HepG2 (cell line): ENCODE measurements at regions not wholly inside any gene's neighbourhood (a gene's known extent, or its start where the extent isn't known, plus 50 kb on each side); places are given as distances from the start of the nearest gene placed in this dataset.

Experiments used
- ATAC-seq: fragments of 200-7000 bp; cut with Tn5 transposase; 3 replicates; pipeline ENCODE4 v1.9.1; 2020; ENCODE audit warnings: mild to moderate bottlenecking, moderate library complexity
- BruUV-seq: library from RNA; stranded (reverse); fragments of 400-500 nt; replicated peaks from 2 replicates; lab custom pipeline; 2021; lab: Mats Ljungman, UMichigan
- CTCF ChIA-PET: fragments of 300-600 bp; formaldehyde crosslinking; extraction: SDS; loops from one replicate; lab custom pipeline; 2021; ENCODE audit warnings: low total read pairs, inconsistent platforms, low intra/inter-chr PET ratio; lab: Yijun Ruan, JAX
- POLR2A ChIA-PET: fragments of 350-600 bp; sonication (Branson Sonifier 250); formaldehyde crosslinking; loops from one replicate; lab custom pipeline; 2020; ENCODE audit warnings: antibody characterized with exemption, inconsistent platforms; lab: Yijun Ruan, JAX
- DNase-seq: peaks from one replicate; pipeline ENCODE4 v3.0.0-alpha.2; 2015; ENCODE audit warnings: low spot score
- FAIRE-seq: peaks from 3 replicates; lab custom pipeline; 2011; peaks lifted over from hg19 to GRCh38; lab: Jason Lieb, UNC
- H2AFZ ChIP-seq: one replicate; pipeline ENCODE4 v1.6.1; 2011; ENCODE audit warnings: low read length, inconsistent platforms
- H3K27ac ChIP-seq: fragments of 300-600 bp; 3 replicates; pipeline ENCODE4 v1.8.0; 2011; ENCODE audit warnings: mixed run types, mild to moderate bottlenecking, mixed read lengths, low read length, inconsistent platforms; ENCODE audit not compliant: insufficient read depth; ENCODE audit errors: extremely low read length
- H3K27me3 ChIP-seq, 2 experiments: fragments of 200-600 bp in 1 of 2; 2 replicates in 1 of 2; 3 replicates in 1 of 2; pipeline versions ENCODE4 v1.6.0 to v1.8.0; 2011; ENCODE audit warnings: low read length in 2 of 2, mild to moderate bottlenecking in 2 of 2, moderate library complexity in 2 of 2, inconsistent platforms in 1 of 2; ENCODE audit not compliant: insufficient read depth in 2 of 2, control insufficient read depth in 1 of 2
- H3K36me3 ChIP-seq, 2 experiments: fragments of 200-600 bp in 1 of 2; replicated peaks in 1 of 2; 2 replicates in 1 of 2; 3 replicates in 1 of 2; pipeline versions ENCODE4 v1.5.1 to v1.8.0; 2011; ENCODE audit warnings: low read length in 2 of 2, inconsistent platforms in 1 of 2; ENCODE audit not compliant: insufficient read depth in 2 of 2, control insufficient read depth in 1 of 2
- H3K4me1 ChIP-seq: 2 replicates; pipeline ENCODE4 v1.5.1; 2012; ENCODE audit warnings: low read length, inconsistent platforms; ENCODE audit not compliant: insufficient read depth
- H3K4me2 ChIP-seq: 2 replicates; pipeline ENCODE4 v1.6.0; 2011; ENCODE audit warnings: low read depth, low read length, inconsistent platforms
- H3K4me3 ChIP-seq, 3 experiments: fragments of 200-600 bp in 1 of 3; sonication (generic), shearing (Covaris generic) in 1 of 3; replicated peaks in 1 of 3; 2 replicates each; pipeline ENCODE4 v1.5.1; 2011 to 2016; ENCODE audit warnings: low read length in 3 of 3, inconsistent platforms in 2 of 3, low read depth in 2 of 3, mild to moderate bottlenecking in 2 of 3, control low read depth in 1 of 3, mixed read lengths in 1 of 3; ENCODE audit not compliant: insufficient read depth in 1 of 3
- H3K79me2 ChIP-seq: one replicate; pipeline ENCODE4 v1.6.1; 2011; ENCODE audit warnings: low read length, inconsistent platforms; ENCODE audit not compliant: insufficient read depth
- H3K9ac ChIP-seq: 2 replicates; pipeline ENCODE4 v1.6.0; 2011; ENCODE audit warnings: mild to moderate bottlenecking, low read depth, low read length, inconsistent platforms; ENCODE audit not compliant: insufficient read depth
- H3K9me3 ChIP-seq: 2 replicates; pipeline ENCODE4 v1.5.1; 2012; ENCODE audit warnings: mild to moderate bottlenecking, low read length
- H4K20me1 ChIP-seq: 2 replicates; pipeline ENCODE4 v1.6.0; 2011; ENCODE audit warnings: inconsistent platforms, mild to moderate bottlenecking, low read length, moderate library complexity; ENCODE audit not compliant: insufficient read depth
- AGO2 ChIP-seq: fragments of 200-400 bp; formaldehyde crosslinking; optimal IDR thresholded peaks from 2 replicates; pipeline ENCODE3; 2017; ENCODE audit warnings: mild to moderate bottlenecking, low read depth, low read length, moderate library complexity
- GTF3A ChIP-seq: sonication (generic); formaldehyde crosslinking; conservative IDR thresholded peaks from 2 replicates; pipeline ENCODE4 v1.4.0; 2020; ENCODE audit warnings: mild to moderate bottlenecking, missing genetic modification reagents
- SNRNP70 ChIP-seq: fragments of 200-400 bp; formaldehyde crosslinking; IDR thresholded peaks from 2 replicates; pipeline ENCODE4 v1.6.1; 2017; ENCODE audit warnings: mild to moderate bottlenecking, low read depth, low read length, moderate library complexity
- XBP1 ChIP-seq: sonication (generic); formaldehyde crosslinking; IDR thresholded peaks from 2 replicates; pipeline ENCODE4 v1.5.0; 2020; ENCODE audit warnings: missing genetic modification reagents
- ZNF264 ChIP-seq: sonication (generic); formaldehyde crosslinking; IDR thresholded peaks from 2 replicates; pipeline ENCODE4 v1.4.0; 2020; ENCODE audit warnings: missing genetic modification reagents
- ZNF615 ChIP-seq: sonication (generic); formaldehyde crosslinking; IDR thresholded peaks from 2 replicates; pipeline ENCODE4 v1.5.0; 2020; ENCODE audit warnings: mild to moderate bottlenecking, missing genetic modification reagents, borderline replicate concordance
- WGBS: methylation state at CpG from one replicate; pipeline ENCODE4 v1.1.6; 2017; ENCODE audit warnings: low lambda C conversion rate; 5-methylcytosine and 5-hydroxymethylcytosine counted together
- in situ Hi-C: cut with HindIII; loops from 2 replicates; pipeline ENCODE4 v1.10.0; 2017; ENCODE audit warnings: low pct_unique_long_range_greater_than_20kb; ENCODE audit not compliant: extremely low pct_ligation_motif_present
- intact Hi-C: fragments of 100-400 bp; cut with micrococcal nuclease; formaldehyde crosslinking; loops from one replicate; pipeline ENCODE4 v1.10.0; 2022; ENCODE audit not compliant: unreplicated experiment
- TF ChIP-seq, protein P1 (sequence below): sonication (generic); formaldehyde crosslinking; IDR thresholded peaks from 2 replicates; pipeline ENCODE4 v1.5.1; 2020; ENCODE audit warnings: missing genetic modification reagents, mild to moderate bottlenecking, borderline replicate concordance

DNA sequence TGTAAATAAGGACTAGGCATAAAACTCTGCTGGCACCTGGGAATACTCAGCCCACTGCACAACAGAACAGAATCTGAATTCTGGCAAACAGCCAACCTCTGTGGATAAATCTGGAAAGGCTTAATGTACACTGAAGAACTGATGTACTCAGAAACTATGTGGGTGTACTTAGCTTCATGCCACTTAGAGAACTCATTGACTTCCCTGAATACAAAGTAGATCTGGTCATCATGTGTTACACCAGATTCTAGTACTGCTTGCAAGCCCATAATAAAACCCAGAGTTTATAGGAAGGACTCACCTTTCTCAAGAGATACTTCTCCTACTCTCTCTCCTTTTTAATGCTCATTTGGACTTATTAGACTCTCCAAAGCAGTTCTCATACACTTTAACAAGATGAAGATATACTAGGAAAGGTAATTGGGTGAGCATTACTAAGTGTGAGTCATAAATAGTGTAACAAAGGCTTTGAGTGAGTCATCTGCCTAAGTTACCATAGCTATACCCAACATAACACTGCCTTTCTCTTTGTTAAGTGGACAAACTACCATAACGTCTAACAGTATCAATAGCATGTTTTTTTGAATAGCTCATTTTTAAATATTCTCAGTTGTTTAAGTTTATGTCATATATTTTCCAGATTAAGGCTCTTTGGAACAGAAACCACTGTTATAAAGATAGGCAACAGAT lies 309.1 kb downstream of the MDFIC start:
- Histone ChIP-seq H3K4me3 (no peak overlapping the region), H3K9me3 (peaks cover 23% of the 10 kb centered on the region), H3K9ac (no peak overlapping the region), H3K79me2 (no peaks in the 10 kb centered on the region), H4K20me1 (no peaks in the 10 kb centered on the region), H3K27me3 (no peaks in the 10 kb centered on the region), H3K27ac (no peak overlapping the region), H3K36me3 (no peaks in the 10 kb centered on the region), H2AFZ (no peak overlapping the region), H3K4me2 (no peak overlapping the region), H3K4me1 (no peaks in the 10 kb centered on the region)
- TF ChIP-seq ZNF264 (CRISPR knock-in tag), result no peak
- no peak for TF ChIP-seq SNRNP70
- TF ChIP-seq GTF3A (CRISPR knock-in tag), result no peak
- no peak for TF ChIP-seq ZNF615
- no peak for TF ChIP-seq AGO2
- TF ChIP-seq, protein P1, sequence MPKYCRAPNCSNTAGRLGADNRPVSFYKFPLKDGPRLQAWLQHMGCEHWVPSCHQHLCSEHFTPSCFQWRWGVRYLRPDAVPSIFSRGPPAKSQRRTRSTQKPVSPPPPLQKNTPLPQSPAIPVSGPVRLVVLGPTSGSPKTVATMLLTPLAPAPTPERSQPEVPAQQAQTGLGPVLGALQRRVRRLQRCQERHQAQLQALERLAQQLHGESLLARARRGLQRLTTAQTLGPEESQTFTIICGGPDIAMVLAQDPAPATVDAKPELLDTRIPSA (CRISPR knock-in tag), result no peak
- TF ChIP-seq XBP1, result no peak
- ATAC-seq (no peak; the same call in 2 of the 3 replicates), DNase-seq (peak; percentile 13), FAIRE-seq (no peak)
- intact Hi-C loops, result no loop called here
- in situ Hi-C loops, result no loop called here
- CTCF ChIA-PET, result no interaction called here
- POLR2A ChIA-PET, result no interaction called here
- no TSS peak for BruUV-seq
- WGBS, result 0% methylated on average over 1 of the region's 1 CpG
